Neural cell (in vitro differentiated cells): ENCODE measurements at regions not wholly inside any gene's neighbourhood (a gene's known extent, or its start where the extent isn't known, plus 50 kb on each side); places are given as distances from the start of the nearest gene placed in this dataset.

ENCODE experiments used
- H2AFZ ChIP-seq: fragments of 200-600, 300-800 bp; sonication (generic), shearing (Covaris generic); 2 replicates; pipeline ENCODE4 v1.6.0; 2014; ENCODE audit warnings: low read depth, mild to moderate bottlenecking, antibody characterized with exemption, low read length, moderate library complexity
- H3F3A ChIP-seq: fragments of 200-600 bp; shearing (Covaris generic); 2 replicates; pipeline ENCODE4 v1.6.1; 2016; ENCODE audit warnings: mild to moderate bottlenecking, moderate library complexity, mixed read lengths, antibody characterized with exemption, low read length; ENCODE audit not compliant: insufficient read depth, poor library complexity, severe bottlenecking
- H3K27ac ChIP-seq: fragments of 200-600, 300-800 bp; sonication (generic), shearing (Covaris generic); 2 replicates; pipeline ENCODE4 v1.5.1; 2014; ENCODE audit warnings: mild to moderate bottlenecking, low read length, moderate library complexity
- H3K27me3 ChIP-seq: fragments of 300-800, 200-600 bp; sonication (generic), shearing (Covaris generic); 2 replicates; pipeline ENCODE4 v1.6.0; 2014; ENCODE audit warnings: mild to moderate bottlenecking, low read depth, low read length, moderate library complexity; ENCODE audit not compliant: insufficient read depth
- H3K36me3 ChIP-seq: fragments of 300-800, 200-600 bp; sonication (generic), shearing (Covaris generic); 2 replicates; pipeline ENCODE4 v1.5.1; 2014; ENCODE audit warnings: mild to moderate bottlenecking, antibody characterized with exemption, low read length, moderate library complexity; ENCODE audit not compliant: insufficient read depth
- H3K4me2 ChIP-seq: fragments of 300-800, 200-600 bp; sonication (generic), shearing (Covaris generic); 2 replicates; pipeline ENCODE4 v1.6.0; 2014; ENCODE audit warnings: mild to moderate bottlenecking, low read length
- H3K4me3 ChIP-seq: fragments of 300-800, 200-600 bp; sonication (generic), shearing (Covaris generic); 2 replicates; pipeline ENCODE4 v1.5.1; 2014; ENCODE audit warnings: mild to moderate bottlenecking, low read length, moderate library complexity
- H3K79me2 ChIP-seq: fragments of 200-600 bp; shearing (Covaris generic); replicated peaks from 2 replicates; pipeline ENCODE4 v1.6.0; 2014; ENCODE audit warnings: mild to moderate bottlenecking, low read length, moderate library complexity; ENCODE audit not compliant: insufficient read depth
- H3K9ac ChIP-seq: fragments of 300-800, 200-600 bp; sonication (generic), shearing (Covaris generic); 2 replicates; pipeline ENCODE4 v1.6.1; 2016; ENCODE audit warnings: mild to moderate bottlenecking, low read length, mixed read lengths
- H3K9me2 ChIP-seq: fragments of 200-600 bp; shearing (Covaris generic); 2 replicates; pipeline ENCODE4 v1.6.1; 2016; ENCODE audit warnings: mild to moderate bottlenecking, low read length, mixed read lengths; ENCODE audit not compliant: insufficient read depth
- H3K9me3 ChIP-seq: fragments of 200-600, 300-800 bp; sonication (generic), shearing (Covaris generic); 2 replicates; pipeline ENCODE4 v1.6.1; 2016; ENCODE audit warnings: mild to moderate bottlenecking, mixed run types, low read length, moderate library complexity, mixed read lengths
- H4K20me1 ChIP-seq: fragments of 200-600 bp; shearing (Covaris generic); 2 replicates; pipeline ENCODE4 v1.6.1; 2016; ENCODE audit warnings: mild to moderate bottlenecking, mixed run types; ENCODE audit not compliant: insufficient read depth
- EP300 ChIP-seq: fragments of 450-650 bp; conservative IDR thresholded peaks from 2 replicates; pipeline ENCODE4 v1.6.1; 2014; ENCODE audit warnings: antibody characterized with exemption, mild to moderate bottlenecking, moderate library complexity; ENCODE audit not compliant: poor library complexity, severe bottlenecking
- EZH2 ChIP-seq: fragments of 200-600, 300-800 bp; shearing (Covaris generic), sonication (generic); IDR thresholded peaks from 2 replicates; pipeline ENCODE4 v1.6.1; 2014; ENCODE audit warnings: antibody characterized with exemption, low read length, borderline replicate concordance, mild to moderate bottlenecking; ENCODE audit not compliant: insufficient read depth, poor library complexity, severe bottlenecking
- MXI1 ChIP-seq: fragments of 450-650 bp; conservative IDR thresholded peaks from 2 replicates; pipeline ENCODE4 v1.6.1; 2014; ENCODE audit warnings: antibody characterized with exemption, mild to moderate bottlenecking; ENCODE audit not compliant: poor library complexity, severe bottlenecking
- POLR2AphosphoS5 ChIP-seq: IDR thresholded peaks from 2 replicates; pipeline ENCODE4 v1.6.1; 2012
- RAD21 ChIP-seq: fragments of 450-650 bp; conservative IDR thresholded peaks from 2 replicates; pipeline ENCODE4 v1.6.1; 2014; ENCODE audit warnings: antibody characterized with exemption, mild to moderate bottlenecking, moderate library complexity
- SMC3 ChIP-seq: fragments of 450-650 bp; conservative IDR thresholded peaks from 2 replicates; pipeline ENCODE4 v1.6.1; 2014; ENCODE audit warnings: antibody characterized with exemption, mild to moderate bottlenecking, moderate library complexity; ENCODE audit not compliant: poor library complexity
- TAF1 ChIP-seq: IDR thresholded peaks from 2 replicates; pipeline ENCODE4 v1.6.1; 2012; ENCODE audit warnings: low read depth
- TF ChIP-seq, protein P1 (sequence below): IDR thresholded peaks from 2 replicates; pipeline ENCODE4 v1.6.1; 2012; ENCODE audit warnings: borderline replicate concordance
- TF ChIP-seq, protein P2 (sequence below): fragments of 450-650 bp; IDR thresholded peaks from 2 replicates; pipeline ENCODE4 v1.5.1; 2014; ENCODE audit warnings: antibody characterized with exemption, mild to moderate bottlenecking, moderate library complexity; ENCODE audit not compliant: poor library complexity, severe bottlenecking

DNA sequence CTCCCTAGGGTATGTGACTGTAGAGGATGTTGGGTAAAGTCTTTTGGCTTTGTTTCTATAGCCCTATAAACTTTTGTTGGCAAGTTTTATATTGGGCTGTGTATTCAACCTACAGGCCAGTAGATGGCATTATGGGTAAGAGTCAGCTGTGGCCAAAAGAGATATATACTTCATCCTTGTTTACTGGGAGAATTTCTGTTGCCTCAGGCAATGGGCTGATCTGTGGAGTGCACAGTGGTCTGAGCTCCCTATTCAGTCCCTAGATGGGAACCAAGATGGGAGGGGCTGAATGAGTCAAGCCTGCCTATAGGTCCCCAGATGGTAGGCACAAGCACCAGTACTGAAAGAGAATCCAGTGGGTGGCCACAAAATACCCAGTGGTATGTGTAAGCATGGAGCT, 580.6 kb downstream of the EPHA5 start:
- H3K9ac ChIP-seq = no peak overlapping the region
- TF ChIP-seq TAF1 = no peak
- TF ChIP-seq MXI1 = no peak
- TF ChIP-seq POLR2AphosphoS5 = no peak
- TF ChIP-seq, protein P1, sequence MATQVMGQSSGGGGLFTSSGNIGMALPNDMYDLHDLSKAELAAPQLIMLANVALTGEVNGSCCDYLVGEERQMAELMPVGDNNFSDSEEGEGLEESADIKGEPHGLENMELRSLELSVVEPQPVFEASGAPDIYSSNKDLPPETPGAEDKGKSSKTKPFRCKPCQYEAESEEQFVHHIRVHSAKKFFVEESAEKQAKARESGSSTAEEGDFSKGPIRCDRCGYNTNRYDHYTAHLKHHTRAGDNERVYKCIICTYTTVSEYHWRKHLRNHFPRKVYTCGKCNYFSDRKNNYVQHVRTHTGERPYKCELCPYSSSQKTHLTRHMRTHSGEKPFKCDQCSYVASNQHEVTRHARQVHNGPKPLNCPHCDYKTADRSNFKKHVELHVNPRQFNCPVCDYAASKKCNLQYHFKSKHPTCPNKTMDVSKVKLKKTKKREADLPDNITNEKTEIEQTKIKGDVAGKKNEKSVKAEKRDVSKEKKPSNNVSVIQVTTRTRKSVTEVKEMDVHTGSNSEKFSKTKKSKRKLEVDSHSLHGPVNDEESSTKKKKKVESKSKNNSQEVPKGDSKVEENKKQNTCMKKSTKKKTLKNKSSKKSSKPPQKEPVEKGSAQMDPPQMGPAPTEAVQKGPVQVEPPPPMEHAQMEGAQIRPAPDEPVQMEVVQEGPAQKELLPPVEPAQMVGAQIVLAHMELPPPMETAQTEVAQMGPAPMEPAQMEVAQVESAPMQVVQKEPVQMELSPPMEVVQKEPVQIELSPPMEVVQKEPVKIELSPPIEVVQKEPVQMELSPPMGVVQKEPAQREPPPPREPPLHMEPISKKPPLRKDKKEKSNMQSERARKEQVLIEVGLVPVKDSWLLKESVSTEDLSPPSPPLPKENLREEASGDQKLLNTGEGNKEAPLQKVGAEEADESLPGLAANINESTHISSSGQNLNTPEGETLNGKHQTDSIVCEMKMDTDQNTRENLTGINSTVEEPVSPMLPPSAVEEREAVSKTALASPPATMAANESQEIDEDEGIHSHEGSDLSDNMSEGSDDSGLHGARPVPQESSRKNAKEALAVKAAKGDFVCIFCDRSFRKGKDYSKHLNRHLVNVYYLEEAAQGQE = no peak
- TF ChIP-seq EZH2 = no peak
- peak; percentile 76 for TF ChIP-seq RAD21
- peak; percentile 72 for TF ChIP-seq SMC3
- TF ChIP-seq, protein P2, sequence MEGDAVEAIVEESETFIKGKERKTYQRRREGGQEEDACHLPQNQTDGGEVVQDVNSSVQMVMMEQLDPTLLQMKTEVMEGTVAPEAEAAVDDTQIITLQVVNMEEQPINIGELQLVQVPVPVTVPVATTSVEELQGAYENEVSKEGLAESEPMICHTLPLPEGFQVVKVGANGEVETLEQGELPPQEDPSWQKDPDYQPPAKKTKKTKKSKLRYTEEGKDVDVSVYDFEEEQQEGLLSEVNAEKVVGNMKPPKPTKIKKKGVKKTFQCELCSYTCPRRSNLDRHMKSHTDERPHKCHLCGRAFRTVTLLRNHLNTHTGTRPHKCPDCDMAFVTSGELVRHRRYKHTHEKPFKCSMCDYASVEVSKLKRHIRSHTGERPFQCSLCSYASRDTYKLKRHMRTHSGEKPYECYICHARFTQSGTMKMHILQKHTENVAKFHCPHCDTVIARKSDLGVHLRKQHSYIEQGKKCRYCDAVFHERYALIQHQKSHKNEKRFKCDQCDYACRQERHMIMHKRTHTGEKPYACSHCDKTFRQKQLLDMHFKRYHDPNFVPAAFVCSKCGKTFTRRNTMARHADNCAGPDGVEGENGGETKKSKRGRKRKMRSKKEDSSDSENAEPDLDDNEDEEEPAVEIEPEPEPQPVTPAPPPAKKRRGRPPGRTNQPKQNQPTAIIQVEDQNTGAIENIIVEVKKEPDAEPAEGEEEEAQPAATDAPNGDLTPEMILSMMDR = peak; percentile 65
- TF ChIP-seq EP300 = no peak
- no peak overlapping the region for H3K4me2 ChIP-seq
- H4K20me1 ChIP-seq = no peaks in the 10 kb centered on the region
- no peaks in the 10 kb centered on the region for H3K9me3 ChIP-seq
- H3K9me2 ChIP-seq = no peaks in the 10 kb centered on the region
- no peaks in the 10 kb centered on the region for H3K27me3 ChIP-seq
- no peaks in the 10 kb centered on the region for H3K79me2 ChIP-seq
- no peaks in the 10 kb centered on the region for H3K36me3 ChIP-seq
- no peak overlapping the region for H2AFZ ChIP-seq
- H3K4me3 ChIP-seq = no peak overlapping the region
- no peak overlapping the region for H3K27ac ChIP-seq
- no peaks in the 10 kb centered on the region for H3F3A ChIP-seq

DNA sequence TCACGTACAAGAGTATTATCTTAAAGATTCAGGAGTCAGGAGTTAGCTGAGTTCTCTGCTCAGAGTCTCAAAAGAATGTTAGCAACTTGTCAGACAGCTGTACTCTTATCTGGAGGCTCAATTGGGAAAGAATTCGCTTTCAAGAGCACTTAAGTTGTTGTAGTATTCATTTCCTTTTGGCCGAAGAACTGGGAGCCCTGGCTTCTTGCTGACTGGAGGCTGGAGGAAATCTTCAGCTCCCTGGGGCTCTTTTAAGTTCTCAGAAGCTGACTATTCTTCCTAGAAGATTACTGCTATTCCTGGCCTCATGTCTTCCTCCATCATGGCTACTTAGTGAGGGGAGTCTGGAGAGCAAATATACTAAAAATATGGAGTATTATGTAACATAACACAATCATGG, 587.2 kb downstream of the EPHA5 start:
- TF ChIP-seq SMC3 (no peak), EP300 (no peak)
- TF ChIP-seq, protein P2 = no peak
- H2AFZ ChIP-seq = no peak overlapping the region

More for the DNA sequence above, 587.2 kb downstream of the EPHA5 start:
- Histone ChIP-seq H3K36me3 (no peaks in the 10 kb centered on the region), H3K9me3 (no peaks in the 10 kb centered on the region), H3F3A (no peaks in the 10 kb centered on the region), H3K27me3 (no peaks in the 10 kb centered on the region), H3K4me2 (no peak overlapping the region), H3K4me3 (no peak overlapping the region), H3K9ac (no peak overlapping the region), H3K9me2 (no peaks in the 10 kb centered on the region), H3K27ac (no peak overlapping the region), H3K79me2 (no peaks in the 10 kb centered on the region), H4K20me1 (no peaks in the 10 kb centered on the region)
